Glutamatergic neuron (in vitro differentiated cells): ENCODE measurements at regions not wholly inside any gene's neighbourhood (a gene's known extent, or its start where the extent isn't known, plus 50 kb on each side); places are given as distances from the start of the nearest gene placed in this dataset.

Source experiments
- DNase-seq: peaks from one replicate; pipeline ENCODE4 v3.0.0; 2022
- H3K27ac Mint-ChIP-seq: one replicate; pipeline ENCODE4 v1.8.0; 2020; ENCODE audit warnings: mild to moderate bottlenecking, mixed read lengths, inconsistent platforms; ENCODE audit not compliant: unreplicated experiment
- H3K27me3 Mint-ChIP-seq: one replicate; pipeline ENCODE4 v1.8.0; 2020; ENCODE audit warnings: mild to moderate bottlenecking, moderate library complexity, mixed read lengths, inconsistent platforms; ENCODE audit not compliant: unreplicated experiment
- H3K36me3 Mint-ChIP-seq: one replicate; pipeline ENCODE4 v1.8.0; 2020; ENCODE audit warnings: mild to moderate bottlenecking, mixed read lengths, inconsistent platforms; ENCODE audit not compliant: unreplicated experiment
- H3K4me1 Mint-ChIP-seq: one replicate; pipeline ENCODE4 v1.8.0; 2020; ENCODE audit warnings: mild to moderate bottlenecking, low read depth, mixed read lengths, inconsistent platforms; ENCODE audit not compliant: unreplicated experiment
- H3K4me3 Mint-ChIP-seq: one replicate; pipeline ENCODE4 v1.8.0; 2020; ENCODE audit warnings: mild to moderate bottlenecking, mixed read lengths, inconsistent platforms; ENCODE audit not compliant: unreplicated experiment
- H3K9me3 Mint-ChIP-seq: one replicate; pipeline ENCODE4 v1.8.0; 2020; ENCODE audit warnings: mild to moderate bottlenecking, moderate library complexity, mixed read lengths, inconsistent platforms; ENCODE audit not compliant: unreplicated experiment
- TF ChIP-seq, protein P1 (sequence below): fragments of 200-600 bp; sonication (generic); IDR thresholded peaks from one replicate; pipeline ENCODE4 v1.5.0; 2021; ENCODE audit not compliant: partially characterized antibody, unreplicated experiment

DNA sequence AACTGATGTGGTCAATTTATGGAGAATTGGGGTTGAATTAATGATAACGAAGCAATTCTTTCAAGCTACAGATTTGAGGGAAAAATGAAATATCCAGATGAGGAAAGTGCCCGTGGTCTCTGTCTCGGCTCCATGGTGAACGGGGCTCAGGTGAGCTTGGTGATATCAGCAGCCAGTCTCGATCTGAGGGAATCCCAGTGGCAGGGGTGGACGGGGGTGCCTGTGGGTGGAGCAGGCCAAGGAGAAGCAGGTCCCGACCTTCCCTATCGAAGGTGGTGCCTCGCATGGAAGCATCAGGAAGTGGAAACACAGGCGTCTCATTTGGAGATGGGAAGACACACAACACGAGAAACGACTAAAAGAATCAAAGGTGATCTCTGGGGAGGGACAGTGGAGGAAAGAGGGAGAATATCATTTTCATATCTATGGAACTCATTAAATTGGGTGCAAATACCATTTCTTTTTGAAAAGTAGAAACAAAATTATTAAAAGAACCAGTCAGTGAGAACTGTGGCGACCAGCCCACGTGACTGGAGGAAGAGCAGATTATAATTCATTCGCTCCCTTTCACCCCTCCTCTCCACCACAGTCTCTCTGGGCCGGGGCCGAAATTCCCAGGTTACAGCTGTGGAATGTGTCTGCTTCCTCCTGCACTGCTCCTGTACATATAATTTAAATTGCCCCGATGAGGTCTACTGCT is 354.3 kb upstream of the SFSWAP start:
- H3K4me3 Mint-ChIP-seq = no peak overlapping the region
- H3K27me3 Mint-ChIP-seq = peaks cover 6% of the 10 kb centered on the region
- peaks cover 3% of the 10 kb centered on the region for H3K4me1 Mint-ChIP-seq
- H3K27ac Mint-ChIP-seq = peak overlapping the region; percentile 63
- H3K36me3 Mint-ChIP-seq = peaks cover 4% of the 10 kb centered on the region
- TF ChIP-seq, protein P1, sequence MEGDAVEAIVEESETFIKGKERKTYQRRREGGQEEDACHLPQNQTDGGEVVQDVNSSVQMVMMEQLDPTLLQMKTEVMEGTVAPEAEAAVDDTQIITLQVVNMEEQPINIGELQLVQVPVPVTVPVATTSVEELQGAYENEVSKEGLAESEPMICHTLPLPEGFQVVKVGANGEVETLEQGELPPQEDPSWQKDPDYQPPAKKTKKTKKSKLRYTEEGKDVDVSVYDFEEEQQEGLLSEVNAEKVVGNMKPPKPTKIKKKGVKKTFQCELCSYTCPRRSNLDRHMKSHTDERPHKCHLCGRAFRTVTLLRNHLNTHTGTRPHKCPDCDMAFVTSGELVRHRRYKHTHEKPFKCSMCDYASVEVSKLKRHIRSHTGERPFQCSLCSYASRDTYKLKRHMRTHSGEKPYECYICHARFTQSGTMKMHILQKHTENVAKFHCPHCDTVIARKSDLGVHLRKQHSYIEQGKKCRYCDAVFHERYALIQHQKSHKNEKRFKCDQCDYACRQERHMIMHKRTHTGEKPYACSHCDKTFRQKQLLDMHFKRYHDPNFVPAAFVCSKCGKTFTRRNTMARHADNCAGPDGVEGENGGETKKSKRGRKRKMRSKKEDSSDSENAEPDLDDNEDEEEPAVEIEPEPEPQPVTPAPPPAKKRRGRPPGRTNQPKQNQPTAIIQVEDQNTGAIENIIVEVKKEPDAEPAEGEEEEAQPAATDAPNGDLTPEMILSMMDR = no peak
- no peak for DNase-seq
- H3K9me3 Mint-ChIP-seq = peaks cover 10% of the 10 kb centered on the region

DNA sequence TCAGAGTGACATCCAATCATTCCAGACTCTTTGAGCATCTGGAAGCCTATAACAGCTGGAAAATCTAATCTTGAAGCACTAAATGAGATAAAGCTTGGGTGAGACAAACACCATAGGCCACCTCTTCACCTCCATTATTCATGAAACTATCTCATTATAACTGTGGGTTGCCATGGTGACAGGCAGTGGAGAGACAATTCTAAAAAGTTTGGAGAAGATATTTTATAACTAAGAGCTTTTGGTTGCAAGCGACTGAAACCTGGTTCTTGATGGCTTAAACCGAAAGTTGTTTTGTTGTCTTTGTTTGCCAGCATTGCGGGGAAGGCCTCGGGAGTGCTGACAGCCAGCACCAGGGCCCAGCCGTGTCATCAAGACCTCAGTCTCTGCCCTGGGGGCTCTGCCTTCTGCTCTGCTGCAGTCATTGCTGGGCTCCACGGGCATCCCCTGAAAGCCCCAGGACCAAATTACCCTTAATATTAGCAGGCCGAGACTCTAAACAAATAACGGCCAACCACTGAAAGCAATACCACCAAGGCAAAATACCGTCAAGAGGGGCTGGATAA is 353.6 kb upstream of the SFSWAP start:
- H3K27me3 Mint-ChIP-seq = peaks cover 6% of the 10 kb centered on the region
- H3K4me1 Mint-ChIP-seq = peaks cover 3% of the 10 kb centered on the region
- H3K27ac Mint-ChIP-seq = no peak overlapping the region
- peaks cover 8% of the 10 kb centered on the region for H3K36me3 Mint-ChIP-seq
- H3K9me3 Mint-ChIP-seq = peaks cover 7% of the 10 kb centered on the region
- TF ChIP-seq, protein P1 = no peak
- no peak for DNase-seq
- no peak overlapping the region for H3K4me3 Mint-ChIP-seq

DNA sequence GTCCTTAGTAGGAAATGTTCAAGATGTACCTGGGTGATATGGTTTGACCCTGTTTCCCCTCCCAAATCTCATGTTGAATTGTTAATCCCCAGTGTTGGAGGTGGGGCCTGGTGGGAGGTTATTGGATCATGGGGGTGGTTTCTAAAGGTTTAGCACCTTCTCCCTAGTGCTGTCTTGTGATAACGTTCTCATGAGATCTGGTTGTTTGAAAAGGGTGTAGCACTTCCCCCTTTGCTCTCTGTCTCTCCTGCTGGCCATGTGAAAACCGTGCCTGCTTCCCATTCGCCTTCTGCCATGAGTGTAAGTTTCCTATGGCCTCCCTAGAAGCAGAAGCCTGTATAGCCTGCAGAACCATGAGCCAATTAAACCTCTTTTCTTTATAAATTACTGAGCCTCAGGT is 353.0 kb upstream of the SFSWAP start:
- H3K36me3 Mint-ChIP-seq = peaks cover 8% of the 10 kb centered on the region
- DNase-seq = no peak
- H3K4me3 Mint-ChIP-seq = no peak overlapping the region
- H3K27me3 Mint-ChIP-seq = peaks cover 6% of the 10 kb centered on the region
- peaks cover 3% of the 10 kb centered on the region for H3K4me1 Mint-ChIP-seq
- TF ChIP-seq, protein P1 = no peak
- no peak overlapping the region for H3K27ac Mint-ChIP-seq
- H3K9me3 Mint-ChIP-seq = peaks cover 7% of the 10 kb centered on the region

DNA sequence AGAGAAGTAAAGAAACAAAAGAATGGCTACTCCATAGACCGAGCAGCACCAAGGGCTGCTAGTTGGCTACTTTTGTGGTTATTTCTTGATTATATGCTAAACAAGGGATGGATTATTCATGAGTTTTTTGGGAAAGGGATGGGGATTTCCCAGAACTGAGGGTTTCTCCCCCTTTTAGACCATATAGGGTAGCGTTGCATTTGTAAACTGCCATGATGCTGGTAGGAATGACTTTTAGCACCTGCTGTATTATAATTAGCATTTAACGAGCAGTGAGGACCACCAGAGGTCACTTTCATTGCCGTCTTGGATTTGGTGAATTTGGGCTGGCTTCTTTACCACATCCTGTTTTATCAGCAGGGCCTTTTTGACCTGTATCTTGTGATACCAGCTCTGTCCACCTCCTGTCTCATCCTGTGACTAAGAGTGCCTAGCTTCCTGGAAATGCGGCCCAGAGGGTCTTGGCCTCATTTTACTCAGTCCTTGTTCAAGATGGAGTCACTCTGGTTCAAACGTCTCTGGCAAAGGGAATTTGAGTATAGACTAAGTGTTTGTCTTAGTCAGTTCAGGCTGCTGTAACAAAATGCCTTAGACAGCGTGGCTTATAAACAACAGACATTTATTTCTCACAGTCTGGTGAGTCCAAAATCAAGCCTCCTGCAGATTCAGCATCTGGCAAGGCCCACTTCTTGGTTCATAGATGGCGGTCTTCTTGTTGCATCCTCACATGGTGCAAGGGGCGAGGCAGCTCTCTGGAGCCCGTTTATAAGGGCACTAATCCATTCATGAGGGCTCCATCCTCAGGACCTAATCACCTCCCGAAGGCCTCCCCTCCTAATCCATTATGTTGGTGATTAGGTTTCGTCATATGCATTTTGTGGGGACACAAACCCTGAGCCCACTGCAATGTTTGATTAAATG is 348.3 kb upstream of the SFSWAP start:
- Mint-ChIP-seq H3K9me3 (no peaks in the 10 kb centered on the region), H3K36me3 (peaks cover 4% of the 10 kb centered on the region), H3K4me3 (no peak overlapping the region), H3K4me1 (no peaks in the 10 kb centered on the region), H3K27me3 (peaks cover 3% of the 10 kb centered on the region), H3K27ac (no peak overlapping the region)
- TF ChIP-seq, protein P1 = no peak
- DNase-seq = no peak
